Right lobe of liver (tissue), 4 donors: ENCODE measurements at regions not wholly inside any gene's neighbourhood (a gene's known extent, or its start where the extent isn't known, plus 50 kb on each side); places are given as distances from the start of the nearest gene placed in this dataset.

Experiments used
- POLR2A ChIP-seq: fragments of 450-650 bp; IDR thresholded peaks from one replicate; pipeline ENCODE4 v1.6.1; 2017; ENCODE audit warnings: antibody characterized with exemption, mild to moderate bottlenecking
- TF ChIP-seq, protein P1 (sequence below), 4 donors: fragments of 200-600 bp in 3 of 4; fragments of 450-650 bp in 1 of 4; IDR thresholded peaks; one replicate each; pipeline versions ENCODE4 v1.5.1 to v1.8.0; 2016 to 2022; ENCODE audit warnings: antibody characterized with exemption in 4 of 4, mild to moderate bottlenecking in 2 of 4
- donor health status: DM: no; HTN: no; CAD: no.
- donor health status: DM: no; HTN: no; CAD: no.
- donor health status: DM: no; HTN: yes; CAD: no.

DNA sequence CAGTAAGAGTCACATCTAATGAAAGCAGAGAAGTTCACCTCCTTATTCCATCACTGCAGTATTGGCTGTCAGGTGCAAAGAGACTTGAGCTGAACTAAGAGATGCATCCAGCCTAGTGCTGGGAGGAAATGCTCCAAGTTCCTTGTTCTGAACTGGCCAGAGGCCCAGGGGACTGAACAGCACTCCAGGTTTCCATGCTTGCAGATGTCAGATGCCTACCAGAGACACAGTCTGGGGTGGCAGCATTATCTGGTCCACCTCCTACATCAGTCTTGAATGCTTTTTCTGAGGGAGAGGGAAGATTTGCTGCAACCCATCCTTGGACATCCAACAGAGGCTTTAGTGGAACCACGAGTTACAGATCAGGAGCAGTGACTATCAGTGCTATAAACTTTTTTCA is 331.3 kb downstream of the CYRIA start:
- TF ChIP-seq, protein P1, sequence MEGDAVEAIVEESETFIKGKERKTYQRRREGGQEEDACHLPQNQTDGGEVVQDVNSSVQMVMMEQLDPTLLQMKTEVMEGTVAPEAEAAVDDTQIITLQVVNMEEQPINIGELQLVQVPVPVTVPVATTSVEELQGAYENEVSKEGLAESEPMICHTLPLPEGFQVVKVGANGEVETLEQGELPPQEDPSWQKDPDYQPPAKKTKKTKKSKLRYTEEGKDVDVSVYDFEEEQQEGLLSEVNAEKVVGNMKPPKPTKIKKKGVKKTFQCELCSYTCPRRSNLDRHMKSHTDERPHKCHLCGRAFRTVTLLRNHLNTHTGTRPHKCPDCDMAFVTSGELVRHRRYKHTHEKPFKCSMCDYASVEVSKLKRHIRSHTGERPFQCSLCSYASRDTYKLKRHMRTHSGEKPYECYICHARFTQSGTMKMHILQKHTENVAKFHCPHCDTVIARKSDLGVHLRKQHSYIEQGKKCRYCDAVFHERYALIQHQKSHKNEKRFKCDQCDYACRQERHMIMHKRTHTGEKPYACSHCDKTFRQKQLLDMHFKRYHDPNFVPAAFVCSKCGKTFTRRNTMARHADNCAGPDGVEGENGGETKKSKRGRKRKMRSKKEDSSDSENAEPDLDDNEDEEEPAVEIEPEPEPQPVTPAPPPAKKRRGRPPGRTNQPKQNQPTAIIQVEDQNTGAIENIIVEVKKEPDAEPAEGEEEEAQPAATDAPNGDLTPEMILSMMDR (IDR thresholded peaks at IDR 0.05) = no peak
- no peak for TF ChIP-seq POLR2A
